ENCODE measurements at regions not wholly inside any gene's neighbourhood (a gene's known extent, or its start where the extent isn't known, plus 50 kb on each side); places are given as distances from the start of the nearest gene placed in this dataset.
"Not testable (repeated sequence)": the region's sequence is repeated elsewhere in the genome, so short reads cannot be mapped to it uniquely, and the experiment has no call there.

GRCh38 chr9:758146-758545 lies 83.4 kb upstream of the DMRT1 start:
- no peak for DNase-seq (ENCODE audit: low read depth in 3 of 3, low spot score in 1 of 3)

- DNase-seq (ENCODE audit: low read depth in 3 of 3, low spot score in 1 of 3), result no peak
These were observed 82.0 kb upstream of the DMRT1 start for GRCh38 chr9:759541-759940.

- DNase-seq (ENCODE audit: low read depth in 3 of 3, low spot score in 1 of 3), result no peak
These were observed 81.3 kb upstream of the DMRT1 start for GRCh38 chr9:759983-760736.

GRCh38 chr9:761176-761792 lies 80.2 kb upstream of the DMRT1 start:
- no peak for DNase-seq (ENCODE audit: low read depth in 3 of 3, low spot score in 1 of 3)

- no peak for DNase-seq (ENCODE audit: low read depth in 3 of 3, low spot score in 1 of 3)
These were observed 79.5 kb upstream of the DMRT1 start for GRCh38 chr9:761793-762560.

GRCh38 chr9:763692-764091 lies 77.8 kb upstream of the DMRT1 start:
- DNase-seq (ENCODE audit: low read depth in 3 of 3, low spot score in 1 of 3), result no peak

GRCh38 chr9:764105-764524 lies 77.4 kb upstream of the DMRT1 start:
- no peak for DNase-seq (ENCODE audit: low read depth in 3 of 3, low spot score in 1 of 3)

- DNase-seq (ENCODE audit: low read depth in 3 of 3, low spot score in 1 of 3), result no peak
These were observed 76.5 kb upstream of the DMRT1 start for GRCh38 chr9:764986-765385.

- DNase-seq (ENCODE audit: low read depth in 3 of 3, low spot score in 1 of 3), result not testable (repeated sequence)
These were observed 74.4 kb upstream of the DMRT1 start for GRCh38 chr9:767061-767561.

GRCh38 chr9:776086-776485 lies 65.4 kb upstream of the DMRT1 start:
- DNase-seq (ENCODE audit: low read depth in 3 of 3, low spot score in 1 of 3), result no peak

GRCh38 chr9:777978-778377 lies 63.5 kb upstream of the DMRT1 start:
- DNase-seq (ENCODE audit: low read depth in 3 of 3, low spot score in 1 of 3), result no peak

GRCh38 chr9:784202-784601 lies 57.3 kb upstream of the DMRT1 start:
- no peak for DNase-seq (ENCODE audit: low read depth in 3 of 3, low spot score in 1 of 3)

GRCh38 chr9:784916-785315 lies 56.6 kb upstream of the DMRT1 start:
- no peak for DNase-seq (ENCODE audit: low read depth in 3 of 3, low spot score in 1 of 3)

- DNase-seq (ENCODE audit: low read depth in 3 of 3, low spot score in 1 of 3), result no peak
These were observed 55.5 kb upstream of the DMRT1 start for GRCh38 chr9:785997-786396.

- no peak for DNase-seq (ENCODE audit: low read depth in 3 of 3, low spot score in 1 of 3)
These were observed 55.1 kb upstream of the DMRT1 start for GRCh38 chr9:786405-786804.

GRCh38 chr9:788777-789176 lies 52.7 kb upstream of the DMRT1 start:
- DNase-seq (ENCODE audit: low read depth in 3 of 3, low spot score in 1 of 3), result no peak

All from stimulated activated CD4-positive, alpha-beta T cell treated with anti-CD3 and anti-CD28 coated beads, TNF-alpha, amount 100 ng/mL, for 1 hour (primary cell).